HUES6 (cell line): ENCODE measurements at regions not wholly inside any gene's neighbourhood (a gene's known extent, or its start where the extent isn't known, plus 50 kb on each side); places are given as distances from the start of the nearest gene placed in this dataset.
"Not testable (repeated sequence)": the region's sequence is repeated elsewhere in the genome, so short reads cannot be mapped to it uniquely, and the experiment has no call there.

Experiments used
- H3K27ac ChIP-seq: 2 replicates; pipeline ENCODE4 v1.7.0; 2013; ENCODE audit warnings: low read depth, mild to moderate bottlenecking, low read length, inconsistent platforms
- H3K27me3 ChIP-seq: 2 replicates; pipeline ENCODE4 v1.6.1; 2013; ENCODE audit warnings: low read length; ENCODE audit not compliant: control insufficient read depth, insufficient read depth
- H3K36me3 ChIP-seq: 2 replicates; pipeline ENCODE4 v1.6.1; 2013; ENCODE audit warnings: low read length; ENCODE audit not compliant: control insufficient read depth, insufficient read depth
- H3K4me1 ChIP-seq: 2 replicates; pipeline ENCODE4 v1.6.1; 2013; ENCODE audit warnings: low read length; ENCODE audit not compliant: control insufficient read depth, insufficient read depth
- H3K4me3 ChIP-seq: 2 replicates; pipeline ENCODE4 v1.5.1; 2013; ENCODE audit warnings: low read depth, low read length
- H3K9ac ChIP-seq: one replicate; pipeline ENCODE4 v1.6.1; 2013; ENCODE audit warnings: mild to moderate bottlenecking, low read length
- H3K9me3 ChIP-seq: 2 replicates; pipeline ENCODE4 v1.6.1; 2013; ENCODE audit warnings: low read depth, low read length; ENCODE audit not compliant: control insufficient read depth, insufficient read depth

DNA sequence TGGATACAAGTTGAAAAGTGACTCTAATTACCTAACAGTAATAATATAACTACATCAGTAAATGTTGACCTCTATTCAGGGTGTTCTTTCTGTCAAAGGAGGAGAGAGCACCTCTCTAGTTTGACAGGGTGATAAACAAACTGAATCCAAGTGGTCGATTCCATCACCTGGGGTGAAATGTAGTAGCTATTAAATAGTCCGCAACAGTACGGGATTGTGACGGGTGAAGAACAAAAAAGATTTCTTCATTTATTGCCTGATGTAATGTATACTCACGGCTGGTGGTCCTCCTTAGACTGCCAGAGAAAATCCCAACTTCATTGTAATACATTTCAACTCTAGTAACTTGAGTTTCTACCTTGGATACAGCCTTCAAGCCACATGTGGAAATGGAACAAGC lies 292.5 kb upstream of the CELF2 start:
- Histone ChIP-seq H3K27me3 (no peaks in the 10 kb centered on the region), H3K27ac (no peak overlapping the region), H3K9me3 (no peaks in the 10 kb centered on the region), H3K4me3 (no peak overlapping the region), H3K4me1 (no peaks in the 10 kb centered on the region), H3K9ac (no peak overlapping the region), H3K36me3 (no peaks in the 10 kb centered on the region)

DNA sequence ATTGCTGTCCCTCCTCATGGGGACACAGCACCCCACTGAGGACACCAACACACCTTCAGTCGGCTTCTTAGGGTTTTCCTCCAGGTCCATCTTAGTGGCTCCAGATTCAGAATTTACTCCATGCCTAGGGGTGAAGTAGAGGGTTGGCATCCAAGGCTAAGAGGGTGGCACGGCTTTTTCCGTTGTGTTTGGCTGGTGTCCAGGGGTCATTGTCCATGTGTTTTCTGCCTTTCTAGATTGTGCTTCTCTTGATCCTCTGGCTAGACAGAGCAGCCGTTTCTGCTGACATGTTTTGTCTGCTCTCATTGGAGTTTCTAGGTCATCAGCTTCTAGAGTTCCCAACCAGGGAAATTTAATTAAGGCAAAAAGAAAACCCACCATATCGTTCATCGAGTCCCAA lies 291.6 kb upstream of the CELF2 start:
- no peak overlapping the region for H3K27ac ChIP-seq
- H3K9me3 ChIP-seq = no peaks in the 10 kb centered on the region
- no peaks in the 10 kb centered on the region for H3K27me3 ChIP-seq
- no peak overlapping the region for H3K9ac ChIP-seq
- H3K4me1 ChIP-seq = no peaks in the 10 kb centered on the region
- H3K36me3 ChIP-seq = no peaks in the 10 kb centered on the region
- no peak overlapping the region for H3K4me3 ChIP-seq

DNA sequence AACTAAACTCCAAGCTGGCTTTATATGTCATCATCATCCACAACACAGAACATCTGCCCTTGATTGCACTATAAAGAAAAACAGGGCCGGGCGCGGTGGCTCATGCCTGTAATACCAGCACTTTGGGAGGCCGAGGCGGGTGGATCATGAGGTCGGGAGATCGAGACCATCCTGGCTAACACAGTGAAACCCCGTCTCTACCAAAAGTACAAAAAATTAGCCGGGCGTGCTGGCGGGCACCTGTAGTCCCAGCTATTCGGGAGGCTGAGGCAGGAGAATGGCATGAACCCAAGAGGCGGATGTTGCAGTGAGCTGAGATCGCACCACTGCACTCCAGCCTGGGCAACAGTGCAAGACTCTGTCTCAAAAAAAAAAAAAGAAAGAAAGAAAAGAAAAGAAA lies 290.3 kb upstream of the CELF2 start:
- not testable (repeated sequence) for H3K9ac ChIP-seq, H3K27me3 ChIP-seq, H3K27ac ChIP-seq, H3K4me1 ChIP-seq, H3K9me3 ChIP-seq, H3K4me3 ChIP-seq, H3K36me3 ChIP-seq

DNA sequence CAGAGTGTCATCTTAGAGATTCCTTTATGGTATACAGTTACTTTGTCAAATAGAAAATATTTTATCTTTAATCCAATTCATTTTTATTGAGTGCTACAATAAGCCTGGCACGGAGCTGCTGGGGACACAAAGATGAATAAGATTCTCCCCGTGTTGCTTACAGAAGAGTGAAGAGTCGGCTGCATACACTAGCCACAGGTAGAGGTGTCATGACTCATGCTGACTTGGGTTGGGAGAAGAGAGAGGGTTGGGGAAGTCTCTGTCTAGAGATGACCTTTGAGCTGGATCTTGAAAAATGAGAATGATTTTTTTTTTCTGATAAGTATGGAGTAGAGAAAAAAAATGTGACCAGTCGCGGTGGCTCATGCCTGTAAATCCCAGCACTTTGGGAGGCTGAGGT lies 289.9 kb upstream of the CELF2 start:
- H3K4me1 ChIP-seq = no peaks in the 10 kb centered on the region
- H3K9me3 ChIP-seq = no peaks in the 10 kb centered on the region
- no peak overlapping the region for H3K4me3 ChIP-seq
- no peaks in the 10 kb centered on the region for H3K36me3 ChIP-seq
- H3K27ac ChIP-seq = no peak overlapping the region
- H3K9ac ChIP-seq = no peak overlapping the region
- no peaks in the 10 kb centered on the region for H3K27me3 ChIP-seq

DNA sequence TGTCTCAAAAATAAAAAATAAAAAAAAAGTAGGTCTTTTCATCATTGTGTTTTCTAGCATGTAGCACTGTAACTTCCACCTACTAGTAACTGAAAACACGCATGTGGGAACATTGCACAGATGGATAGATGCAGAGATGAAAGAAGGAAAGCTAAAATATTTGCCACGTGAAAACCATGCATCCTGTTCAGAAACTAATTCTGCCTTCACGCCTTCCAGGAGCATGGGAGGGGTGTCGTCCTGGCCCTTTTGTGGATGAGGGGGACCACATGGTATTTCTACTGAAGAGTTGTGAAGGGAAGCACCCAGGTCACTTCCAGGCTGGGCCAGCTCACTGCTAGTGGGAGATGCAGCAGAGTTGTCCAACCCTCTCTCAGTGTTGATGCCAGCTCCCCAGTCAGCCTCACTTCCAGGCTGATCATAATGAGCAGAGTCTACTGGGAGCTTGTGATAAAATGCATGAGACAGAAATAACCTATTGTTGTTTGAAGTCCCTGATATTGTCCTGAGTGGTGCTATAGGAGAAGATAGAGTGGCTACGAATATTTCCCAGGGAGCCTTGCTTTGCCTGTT lies 287.1 kb upstream of the CELF2 start:
- no peak overlapping the region for H3K9ac ChIP-seq
- H3K4me3 ChIP-seq = no peak overlapping the region
- no peaks in the 10 kb centered on the region for H3K27me3 ChIP-seq
- H3K9me3 ChIP-seq = no peaks in the 10 kb centered on the region; the same call in 1 of the 2 replicates
- no peaks in the 10 kb centered on the region for H3K4me1 ChIP-seq
- no peak overlapping the region for H3K27ac ChIP-seq
- no peaks in the 10 kb centered on the region for H3K36me3 ChIP-seq

DNA sequence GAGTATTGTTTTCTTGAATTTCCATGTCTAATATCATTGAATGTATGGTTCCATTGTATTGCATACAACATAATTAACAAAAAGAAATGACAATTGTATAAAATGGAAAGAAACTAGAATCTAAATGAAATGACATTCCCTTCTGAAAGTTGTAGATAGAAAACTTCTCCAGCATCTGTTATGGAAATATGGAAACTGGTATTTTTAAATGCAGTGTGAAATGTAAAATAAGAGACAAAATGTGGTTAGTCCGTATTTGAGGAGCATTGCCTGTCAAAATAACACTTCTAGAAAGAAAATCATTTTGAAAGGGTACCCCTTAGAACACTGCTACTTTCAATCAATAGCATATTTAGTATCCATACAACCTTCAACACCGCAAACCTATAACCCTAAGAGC lies 286.3 kb upstream of the CELF2 start:
- Histone ChIP-seq H3K36me3 (no peaks in the 10 kb centered on the region), H3K27ac (no peak overlapping the region), H3K4me3 (no peak overlapping the region), H3K9me3 (no peaks in the 10 kb centered on the region; the same call in 1 of the 2 replicates), H3K27me3 (no peaks in the 10 kb centered on the region), H3K4me1 (no peaks in the 10 kb centered on the region), H3K9ac (no peak overlapping the region)

DNA sequence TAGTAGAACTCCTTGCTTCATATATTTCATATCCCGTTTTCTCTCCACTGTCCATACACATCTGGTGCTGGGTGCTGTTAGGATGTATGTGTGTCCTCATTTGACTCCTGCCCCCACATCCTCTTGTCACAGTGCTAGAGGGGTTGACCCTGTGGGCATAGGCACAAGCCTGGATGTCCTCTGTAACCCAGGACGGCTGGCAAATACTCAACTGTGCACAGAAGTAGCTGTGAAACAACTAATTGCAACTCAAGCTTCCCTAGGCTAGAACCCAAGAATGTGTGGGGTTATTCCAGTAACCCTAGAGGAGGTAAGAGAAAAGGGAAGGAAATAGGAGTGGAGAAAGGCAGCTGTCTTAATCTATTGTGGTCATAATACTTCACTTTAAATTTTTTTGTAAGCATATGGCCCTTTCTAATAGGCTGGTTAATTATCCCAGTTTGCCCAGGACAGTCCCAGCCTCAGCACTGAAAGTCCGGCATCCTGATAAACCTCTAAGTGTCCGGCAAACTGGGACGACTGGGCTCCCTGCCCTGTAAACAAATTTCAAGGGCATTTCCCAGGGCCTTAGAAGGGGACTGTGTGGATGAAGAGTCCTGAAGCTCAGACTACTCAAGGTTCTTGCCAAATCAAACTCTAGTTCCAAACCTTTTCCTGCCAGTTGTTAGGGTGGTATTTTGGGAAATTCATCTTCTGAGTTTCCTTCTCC lies 283.2 kb upstream of the CELF2 start:
- no peaks in the 10 kb centered on the region for H3K27me3 ChIP-seq
- H3K9ac ChIP-seq = no peak overlapping the region
- H3K4me3 ChIP-seq = no peak overlapping the region
- no peaks in the 10 kb centered on the region; the same call in 1 of the 2 replicates for H3K9me3 ChIP-seq
- H3K27ac ChIP-seq = no peak overlapping the region
- H3K4me1 ChIP-seq = no peaks in the 10 kb centered on the region
- H3K36me3 ChIP-seq = no peaks in the 10 kb centered on the region

DNA sequence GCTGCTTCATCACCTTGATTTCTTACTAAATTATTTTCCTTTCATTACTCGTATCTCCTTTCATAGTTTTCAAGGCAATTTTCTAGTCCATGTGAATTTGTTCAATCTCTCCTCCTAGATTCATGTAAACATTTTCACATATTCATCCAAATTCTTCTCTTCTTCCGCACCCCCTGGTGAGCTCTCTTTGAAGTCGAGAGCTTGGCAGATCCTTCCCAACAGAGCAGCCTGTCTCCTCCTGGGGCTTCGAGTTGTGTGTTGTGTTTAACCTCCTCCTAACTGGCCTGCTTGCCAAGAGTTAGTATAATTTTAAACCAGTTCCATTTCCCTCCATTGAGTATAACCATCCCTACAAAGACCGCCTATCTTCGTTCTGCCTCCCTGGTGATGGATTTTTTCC lies 272.4 kb upstream of the CELF2 start:
- Histone ChIP-seq H3K4me1 (peaks cover 7% of the 10 kb centered on the region; the same call in 1 of the 2 replicates), H3K9me3 (peaks cover 8% of the 10 kb centered on the region; the same call in 1 of the 2 replicates), H3K36me3 (no peaks in the 10 kb centered on the region), H3K4me3 (no peak overlapping the region), H3K27ac (no peak overlapping the region), H3K27me3 (no peaks in the 10 kb centered on the region), H3K9ac (no peak overlapping the region)

DNA sequence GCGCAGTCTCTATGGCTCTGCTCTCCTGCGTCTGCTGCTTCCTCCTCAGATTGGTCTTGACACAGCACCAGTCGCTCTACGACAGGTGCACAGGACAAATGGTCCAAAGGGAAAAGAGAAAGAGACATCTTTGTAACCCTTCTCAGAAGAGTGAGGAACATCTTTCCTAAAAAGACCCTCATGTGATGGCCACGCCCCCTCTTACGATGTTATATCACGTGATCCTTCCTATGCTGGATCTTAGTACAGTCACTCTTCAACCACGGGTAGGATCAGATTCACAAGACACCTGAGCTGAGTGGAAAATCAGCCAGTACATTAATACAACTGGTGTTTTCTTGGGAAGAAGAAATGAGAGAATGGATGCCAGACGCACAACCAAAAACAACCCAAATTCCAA lies 262.2 kb upstream of the CELF2 start:
- H3K36me3 ChIP-seq = no peaks in the 10 kb centered on the region
- H3K9ac ChIP-seq = no peak overlapping the region
- H3K27me3 ChIP-seq = no peaks in the 10 kb centered on the region
- H3K27ac ChIP-seq = no peak overlapping the region
- H3K4me3 ChIP-seq = no peak overlapping the region
- no peaks in the 10 kb centered on the region for H3K9me3 ChIP-seq
- no peaks in the 10 kb centered on the region for H3K4me1 ChIP-seq

DNA sequence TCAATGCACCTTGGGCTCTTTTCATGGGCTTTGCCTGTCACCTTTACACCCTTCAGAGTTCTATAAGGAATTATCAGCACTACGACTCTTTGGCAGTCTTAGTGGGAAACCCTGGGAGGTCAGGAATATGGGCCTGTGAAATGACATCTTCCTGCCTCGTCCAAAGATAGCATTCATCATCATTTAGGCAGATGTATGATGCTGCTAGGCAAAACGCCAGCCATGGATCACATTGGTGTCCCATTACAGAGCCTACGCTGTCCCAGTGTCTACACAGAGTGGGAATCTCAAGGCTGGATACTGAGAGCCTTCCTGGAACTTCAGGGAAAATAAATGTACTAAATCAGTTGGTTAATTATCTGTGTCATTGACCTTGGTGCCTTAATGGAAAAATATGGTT lies 259.4 kb upstream of the CELF2 start:
- H3K36me3 ChIP-seq = no peaks in the 10 kb centered on the region
- no peak overlapping the region for H3K27ac ChIP-seq
- H3K9me3 ChIP-seq = no peaks in the 10 kb centered on the region
- H3K9ac ChIP-seq = no peak overlapping the region
- H3K27me3 ChIP-seq = no peaks in the 10 kb centered on the region
- no peaks in the 10 kb centered on the region for H3K4me1 ChIP-seq
- H3K4me3 ChIP-seq = no peak overlapping the region

DNA sequence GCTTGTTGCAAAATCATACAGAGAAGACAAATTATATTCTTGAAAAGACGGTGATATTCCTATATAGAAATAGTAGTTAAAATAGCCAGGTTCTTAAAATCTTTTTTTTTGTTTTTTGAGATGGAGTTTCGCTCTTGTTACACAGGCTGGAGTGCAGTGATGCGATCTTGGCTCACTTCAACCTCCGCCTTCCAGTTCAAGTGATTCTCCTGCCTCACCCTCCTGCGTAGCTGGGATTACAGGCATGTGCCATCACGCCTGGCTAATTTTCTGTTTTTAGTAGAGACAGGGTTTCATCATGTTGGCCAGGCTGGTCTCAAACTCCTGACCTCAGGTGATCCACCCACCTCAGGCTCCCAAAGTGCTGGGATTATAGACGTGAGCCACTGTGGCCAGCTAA lies 257.9 kb upstream of the CELF2 start:
- not testable (repeated sequence) for H3K4me3 ChIP-seq, H3K9me3 ChIP-seq, H3K36me3 ChIP-seq, H3K9ac ChIP-seq, H3K27ac ChIP-seq, H3K27me3 ChIP-seq, H3K4me1 ChIP-seq
